Caco-2 (cell line): ENCODE measurements at regions not wholly inside any gene's neighbourhood (a gene's known extent, or its start where the extent isn't known, plus 50 kb on each side); places are given as distances from the start of the nearest gene placed in this dataset.

Source experiments
- BruUV-seq: library from RNA; stranded (reverse); fragments of 400-500 nt; replicated peaks from 2 replicates; lab custom pipeline; 2021; lab: Mats Ljungman, UMichigan
- CTCF ChIA-PET: fragments of 300-600 bp; sonication (Branson Sonifier 250); formaldehyde crosslinking; loops from one replicate; lab custom pipeline; 2022; ENCODE audit warnings: antibody characterized with exemption; lab: Charles Lee
- POLR2A ChIA-PET: fragments of 300-600 bp; sonication (Branson Sonifier 250); formaldehyde crosslinking; loops from one replicate; lab custom pipeline; 2022; ENCODE audit warnings: antibody characterized with exemption; lab: Charles Lee
- DNase-seq, 2 experiments: peaks; one replicate each; pipeline versions ENCODE4 v3.0.0 to v3.0.0-alpha.2; 2020 to 2022
- H3K27me3 ChIP-seq: replicated peaks from 2 replicates; pipeline ENCODE4 v1.6.0; 2011; ENCODE audit warnings: low read length; ENCODE audit not compliant: control insufficient read depth, insufficient read depth
- H3K36me3 ChIP-seq: 2 replicates; pipeline ENCODE4 v1.5.1; 2011; ENCODE audit warnings: low read length; ENCODE audit not compliant: control insufficient read depth, insufficient read depth
- H3K4me1 ChIP-seq: fragments of 250-450 bp; sonication (Bioruptor Pico); 2 replicates; pipeline ENCODE4 v1.5.1; 2020; ENCODE audit warnings: mild to moderate bottlenecking
- H3K4me3 ChIP-seq: 2 replicates; pipeline ENCODE4 v1.5.1; 2011; ENCODE audit warnings: low read depth, mild to moderate bottlenecking, control low read depth, low read length
- H3K9me3 ChIP-seq: fragments of 250-450 bp; sonication (Bioruptor Pico); 2 replicates; pipeline ENCODE4 v1.5.1; 2020; ENCODE audit warnings: mild to moderate bottlenecking, moderate library complexity
- H3K27ac Mint-ChIP-seq: one replicate; pipeline ENCODE4 v1.8.0; 2022; ENCODE audit warnings: mixed read lengths; ENCODE audit not compliant: unreplicated experiment
- H3K27me3 Mint-ChIP-seq: one replicate; pipeline ENCODE4 v1.8.0; 2022; ENCODE audit warnings: mixed read lengths; ENCODE audit not compliant: insufficient read depth, unreplicated experiment
- H3K36me3 Mint-ChIP-seq: one replicate; pipeline ENCODE4 v1.8.0; 2022; ENCODE audit warnings: mild to moderate bottlenecking, mixed read lengths; ENCODE audit not compliant: insufficient read depth, unreplicated experiment
- H3K4me1 Mint-ChIP-seq: one replicate; pipeline ENCODE4 v1.8.0; 2022; ENCODE audit warnings: low read depth, mixed read lengths; ENCODE audit not compliant: unreplicated experiment
- H3K4me3 Mint-ChIP-seq: one replicate; pipeline ENCODE4 v1.8.0; 2022; ENCODE audit warnings: mild to moderate bottlenecking, moderate library complexity, mixed read lengths; ENCODE audit not compliant: unreplicated experiment
- H3K9me3 Mint-ChIP-seq: one replicate; pipeline ENCODE4 v1.8.0; 2022; ENCODE audit warnings: mixed read lengths; ENCODE audit not compliant: unreplicated experiment
- intact Hi-C: fragments of 100-400 bp; cut with micrococcal nuclease; formaldehyde crosslinking; loops from one replicate; pipeline ENCODE4 v1.10.0; 2022; ENCODE audit not compliant: unreplicated experiment
- TF ChIP-seq, protein P1 (sequence below), 2 experiments: fragments of 200-600 bp in 1 of 2; IDR thresholded peaks; 1 replicate in 1 of 2; 2 replicates in 1 of 2; pipeline versions ENCODE4 v1.5.1 to v1.8.0; 2011 to 2022; ENCODE audit warnings: antibody characterized with exemption in 1 of 2, control low read depth in 1 of 2, inconsistent platforms in 1 of 2, low read depth in 1 of 2, low read length in 1 of 2, mild to moderate bottlenecking in 1 of 2, moderate library complexity in 1 of 2; ENCODE audit not compliant: insufficient read depth in 1 of 2, severe bottlenecking in 1 of 2, unreplicated experiment in 1 of 2

DNA sequence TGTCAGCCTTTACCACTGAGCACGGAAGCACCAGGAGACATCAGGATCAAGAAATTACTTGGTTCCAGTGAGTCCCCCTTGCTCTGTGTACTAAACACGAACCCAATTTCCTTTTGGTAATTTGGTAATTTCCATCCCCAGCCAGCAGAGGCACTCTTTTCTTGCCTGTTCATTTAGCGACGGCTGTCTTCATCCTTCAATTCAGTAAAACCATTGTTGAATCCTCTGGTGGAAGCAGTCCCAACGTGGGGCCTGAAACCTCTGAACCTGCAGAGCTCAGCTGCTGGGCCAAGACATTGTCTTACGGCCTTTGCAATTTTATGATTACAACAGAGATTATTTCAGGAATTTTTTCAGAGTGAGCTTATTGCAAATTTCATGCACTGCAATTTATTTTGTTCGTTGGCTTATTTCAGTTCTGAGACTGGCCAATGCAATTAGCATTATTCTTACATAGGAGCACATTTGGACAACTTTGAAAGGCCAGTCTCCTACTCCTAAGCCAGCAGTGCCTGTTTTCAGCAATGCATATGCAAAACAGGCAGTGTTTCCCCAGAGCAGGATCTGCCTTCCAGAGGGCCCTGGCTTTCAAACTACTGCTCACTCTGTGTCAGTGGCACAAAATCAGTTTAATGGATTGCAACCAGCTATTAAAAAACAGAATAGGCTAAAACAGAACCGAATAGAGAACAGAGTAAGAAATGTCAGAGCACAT is 372.9 kb upstream of the TMEM132C start:
- Histone ChIP-seq H3K4me1 (no peaks in the 10 kb centered on the region), H3K9me3 (no peaks in the 10 kb centered on the region), H3K36me3 (no peaks in the 10 kb centered on the region), H3K4me3 (no peak overlapping the region), H3K27me3 (no peaks in the 10 kb centered on the region)
- H3K27ac Mint-ChIP-seq = no peak overlapping the region
- no peaks in the 10 kb centered on the region for H3K27me3 Mint-ChIP-seq
- POLR2A ChIA-PET = no interaction called here
- intact Hi-C loops = no loop called here
- H3K4me3 Mint-ChIP-seq = no peak overlapping the region
- TF ChIP-seq, protein P1, sequence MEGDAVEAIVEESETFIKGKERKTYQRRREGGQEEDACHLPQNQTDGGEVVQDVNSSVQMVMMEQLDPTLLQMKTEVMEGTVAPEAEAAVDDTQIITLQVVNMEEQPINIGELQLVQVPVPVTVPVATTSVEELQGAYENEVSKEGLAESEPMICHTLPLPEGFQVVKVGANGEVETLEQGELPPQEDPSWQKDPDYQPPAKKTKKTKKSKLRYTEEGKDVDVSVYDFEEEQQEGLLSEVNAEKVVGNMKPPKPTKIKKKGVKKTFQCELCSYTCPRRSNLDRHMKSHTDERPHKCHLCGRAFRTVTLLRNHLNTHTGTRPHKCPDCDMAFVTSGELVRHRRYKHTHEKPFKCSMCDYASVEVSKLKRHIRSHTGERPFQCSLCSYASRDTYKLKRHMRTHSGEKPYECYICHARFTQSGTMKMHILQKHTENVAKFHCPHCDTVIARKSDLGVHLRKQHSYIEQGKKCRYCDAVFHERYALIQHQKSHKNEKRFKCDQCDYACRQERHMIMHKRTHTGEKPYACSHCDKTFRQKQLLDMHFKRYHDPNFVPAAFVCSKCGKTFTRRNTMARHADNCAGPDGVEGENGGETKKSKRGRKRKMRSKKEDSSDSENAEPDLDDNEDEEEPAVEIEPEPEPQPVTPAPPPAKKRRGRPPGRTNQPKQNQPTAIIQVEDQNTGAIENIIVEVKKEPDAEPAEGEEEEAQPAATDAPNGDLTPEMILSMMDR (IDR thresholded peaks at IDR 0.05; ENCODE audit: insufficient read depth in 1 of 2, low read depth in 1 of 2, low read length in 1 of 2, severe bottlenecking in 1 of 2, unreplicated experiment in 1 of 2) = peak in 1 of 2 experiments; percentile 23
- BruUV-seq = no TSS peak
- no peaks in the 10 kb centered on the region for H3K36me3 Mint-ChIP-seq
- no peaks in the 10 kb centered on the region for H3K9me3 Mint-ChIP-seq
- H3K4me1 Mint-ChIP-seq = no peaks in the 10 kb centered on the region
- DNase-seq = no peak
- CTCF ChIA-PET = no interaction called here

DNA sequence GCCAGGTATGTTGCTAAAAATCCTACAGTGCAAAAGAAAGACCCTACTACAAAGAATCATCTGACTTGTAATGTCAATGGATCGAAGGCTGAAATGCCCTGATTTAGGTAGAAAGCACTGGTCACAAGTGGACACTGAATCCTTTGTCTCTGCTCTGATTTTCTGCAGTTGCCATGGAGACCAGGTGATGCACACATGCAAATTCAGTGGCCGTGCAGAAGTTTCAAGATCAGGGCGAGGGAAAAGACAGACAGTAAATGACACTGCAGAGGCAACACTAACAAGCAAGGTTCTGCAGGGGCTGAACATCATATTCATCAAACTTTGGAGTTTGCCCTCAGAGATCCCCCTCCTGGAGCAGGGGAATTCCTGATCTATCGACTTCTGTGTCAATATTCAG is 370.3 kb upstream of the TMEM132C start:
- H3K9me3 ChIP-seq = no peaks in the 10 kb centered on the region
- Mint-ChIP-seq H3K27me3 (no peaks in the 10 kb centered on the region), H3K4me1 (no peaks in the 10 kb centered on the region), H3K4me3 (no peak overlapping the region), H3K36me3 (no peaks in the 10 kb centered on the region), H3K27ac (no peak overlapping the region), H3K9me3 (no peaks in the 10 kb centered on the region)
- ChIA-PET CTCF (no interaction called here), POLR2A (no interaction called here)
- no TSS peak for BruUV-seq
- intact Hi-C loops = no loop called here
- TF ChIP-seq, protein P1 (IDR thresholded peaks at IDR 0.05; ENCODE audit: insufficient read depth in 1 of 2, low read depth in 1 of 2, low read length in 1 of 2, severe bottlenecking in 1 of 2, unreplicated experiment in 1 of 2) = no peak
- no peaks in the 10 kb centered on the region for H3K4me1 ChIP-seq
- DNase-seq = no peak
- H3K27me3 ChIP-seq = no peaks in the 10 kb centered on the region
- no peak overlapping the region for H3K4me3 ChIP-seq
- no peaks in the 10 kb centered on the region for H3K36me3 ChIP-seq

DNA sequence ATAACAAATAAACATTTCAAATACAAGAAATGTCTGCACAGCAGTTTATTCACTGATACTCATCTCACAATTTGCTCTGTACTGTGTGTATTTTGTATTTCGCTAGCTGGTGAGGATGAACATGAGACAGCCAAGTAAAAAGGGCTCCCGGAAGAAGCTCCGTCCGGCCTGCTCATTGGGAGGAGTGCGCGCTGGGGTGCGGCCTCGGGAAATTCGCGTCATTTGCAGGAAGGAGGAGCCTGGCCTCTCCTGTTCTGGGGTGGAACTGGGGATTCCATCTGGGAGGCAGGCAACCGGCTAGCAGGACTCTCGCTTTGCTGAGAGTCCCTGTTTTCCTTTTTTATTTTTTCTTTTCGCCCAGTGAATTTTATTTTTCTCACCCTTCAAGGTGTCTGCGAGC is 368.4 kb upstream of the TMEM132C start:
- no peaks in the 10 kb centered on the region for H3K9me3 Mint-ChIP-seq
- no TSS peak for BruUV-seq
- TF ChIP-seq, protein P1 (IDR thresholded peaks at IDR 0.05; ENCODE audit: insufficient read depth in 1 of 2, low read depth in 1 of 2, low read length in 1 of 2, severe bottlenecking in 1 of 2, unreplicated experiment in 1 of 2) = no peak
- H3K9me3 ChIP-seq = no peaks in the 10 kb centered on the region
- no peaks in the 10 kb centered on the region for H3K27me3 Mint-ChIP-seq
- POLR2A ChIA-PET = no interaction called here
- no peak overlapping the region for H3K27ac Mint-ChIP-seq
- CTCF ChIA-PET = no interaction called here
- no peak overlapping the region for H3K4me3 ChIP-seq
- no peaks in the 10 kb centered on the region for H3K36me3 Mint-ChIP-seq
- H3K4me3 Mint-ChIP-seq = no peak overlapping the region
- no peak for DNase-seq
- no peaks in the 10 kb centered on the region for H3K4me1 ChIP-seq
- H3K36me3 ChIP-seq = no peaks in the 10 kb centered on the region
- intact Hi-C loops = no loop called here
- H3K27me3 ChIP-seq = no peaks in the 10 kb centered on the region
- no peaks in the 10 kb centered on the region for H3K4me1 Mint-ChIP-seq
